ENCODE measurements at regions not wholly inside any gene's neighbourhood (a gene's known extent, or its start where the extent isn't known, plus 50 kb on each side); places are given as distances from the start of the nearest gene placed in this dataset.
"Not testable (repeated sequence)": the region's sequence is repeated elsewhere in the genome, so short reads cannot be mapped to it uniquely, and the experiment has no call there.

- TF ChIP-seq ZC3H10 (CRISPR knock-in tag; IDR thresholded peaks at IDR 0.05): no peak
- TF ChIP-seq TOX (CRISPR knock-in tag; IDR thresholded peaks at IDR 0.05; ENCODE audit: borderline replicate concordance): no peak
- TF ChIP-seq ZNF8 (CRISPR knock-in tag; IDR thresholded peaks at IDR 0.05): no peak
- ATAC-seq: no peak
Measured at GRCh38 chr14:43408472-43408871, 1098.6 kb downstream of the FSCB start.

GRCh38 chr14:43407706-43408105, 1099.4 kb downstream of the FSCB start:
- TF ChIP-seq TCF4 (CRISPR knock-in tag; IDR thresholded peaks at IDR 0.05; ENCODE audit: borderline replicate concordance) (no peak), TOX (CRISPR knock-in tag; IDR thresholded peaks at IDR 0.05; ENCODE audit: borderline replicate concordance) (no peak), CSDC2 (CRISPR knock-in tag; IDR thresholded peaks at IDR 0.05) (no peak), ARNTL (CRISPR knock-in tag; IDR thresholded peaks at IDR 0.05; ENCODE audit: borderline replicate concordance, low read depth) (no peak), RARB (CRISPR knock-in tag; IDR thresholded peaks at IDR 0.05) (no peak), OSR1 (CRISPR knock-in tag; IDR thresholded peaks at IDR 0.05) (no peak), ZC3H10 (CRISPR knock-in tag; IDR thresholded peaks at IDR 0.05) (no peak)
- ATAC-seq: no peak

- no peak for TF ChIP-seq ARNTL (CRISPR knock-in tag; IDR thresholded peaks at IDR 0.05; ENCODE audit: borderline replicate concordance, low read depth)
- no peak for TF ChIP-seq ESRRG (CRISPR knock-in tag; IDR thresholded peaks at IDR 0.05)
- TF ChIP-seq OSR1 (CRISPR knock-in tag; IDR thresholded peaks at IDR 0.05): no peak
- TF ChIP-seq TOX (CRISPR knock-in tag; IDR thresholded peaks at IDR 0.05; ENCODE audit: borderline replicate concordance): no peak
- TF ChIP-seq GLIS3 (CRISPR knock-in tag; IDR thresholded peaks at IDR 0.05): no peak
- no peak for TF ChIP-seq ZNF70 (CRISPR knock-in tag; IDR thresholded peaks at IDR 0.05)
- TF ChIP-seq, protein P1, sequence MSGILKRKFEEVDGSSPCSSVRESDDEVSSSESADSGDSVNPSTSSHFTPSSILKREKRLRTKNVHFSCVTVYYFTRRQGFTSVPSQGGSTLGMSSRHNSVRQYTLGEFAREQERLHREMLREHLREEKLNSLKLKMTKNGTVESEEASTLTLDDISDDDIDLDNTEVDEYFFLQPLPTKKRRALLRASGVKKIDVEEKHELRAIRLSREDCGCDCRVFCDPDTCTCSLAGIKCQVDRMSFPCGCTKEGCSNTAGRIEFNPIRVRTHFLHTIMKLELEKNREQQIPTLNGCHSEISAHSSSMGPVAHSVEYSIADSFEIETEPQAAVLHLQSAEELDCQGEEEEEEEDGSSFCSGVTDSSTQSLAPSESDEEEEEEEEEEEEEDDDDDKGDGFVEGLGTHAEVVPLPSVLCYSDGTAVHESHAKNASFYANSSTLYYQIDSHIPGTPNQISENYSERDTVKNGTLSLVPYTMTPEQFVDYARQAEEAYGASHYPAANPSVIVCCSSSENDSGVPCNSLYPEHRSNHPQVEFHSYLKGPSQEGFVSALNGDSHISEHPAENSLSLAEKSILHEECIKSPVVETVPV (CRISPR knock-in tag; IDR thresholded peaks at IDR 0.05): no peak
- no peak for TF ChIP-seq PATZ1 (CRISPR knock-in tag; IDR thresholded peaks at IDR 0.05; ENCODE audit: borderline replicate concordance)
- TF ChIP-seq, protein P2, sequence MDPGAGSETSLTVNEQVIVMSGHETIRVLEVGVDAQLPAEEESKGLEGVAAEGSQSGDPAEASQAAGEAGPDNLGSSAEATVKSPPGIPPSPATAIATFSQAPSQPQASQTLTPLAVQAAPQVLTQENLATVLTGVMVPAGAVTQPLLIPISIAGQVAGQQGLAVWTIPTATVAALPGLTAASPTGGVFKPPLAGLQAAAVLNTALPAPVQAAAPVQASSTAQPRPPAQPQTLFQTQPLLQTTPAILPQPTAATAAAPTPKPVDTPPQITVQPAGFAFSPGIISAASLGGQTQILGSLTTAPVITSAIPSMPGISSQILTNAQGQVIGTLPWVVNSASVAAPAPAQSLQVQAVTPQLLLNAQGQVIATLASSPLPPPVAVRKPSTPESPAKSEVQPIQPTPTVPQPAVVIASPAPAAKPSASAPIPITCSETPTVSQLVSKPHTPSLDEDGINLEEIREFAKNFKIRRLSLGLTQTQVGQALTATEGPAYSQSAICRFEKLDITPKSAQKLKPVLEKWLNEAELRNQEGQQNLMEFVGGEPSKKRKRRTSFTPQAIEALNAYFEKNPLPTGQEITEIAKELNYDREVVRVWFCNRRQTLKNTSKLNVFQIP (CRISPR knock-in tag; IDR thresholded peaks at IDR 0.05; ENCODE audit: borderline replicate concordance, low read depth): no peak
- TF ChIP-seq TSHZ2 (CRISPR knock-in tag; IDR thresholded peaks at IDR 0.05): no peak
- TF ChIP-seq ZNF8 (CRISPR knock-in tag; IDR thresholded peaks at IDR 0.05): no peak
- no peak for TF ChIP-seq ISL1 (CRISPR knock-in tag; IDR thresholded peaks at IDR 0.05)
- TF ChIP-seq SNAI2 (CRISPR knock-in tag; IDR thresholded peaks at IDR 0.05): no peak
- TF ChIP-seq, protein P3, sequence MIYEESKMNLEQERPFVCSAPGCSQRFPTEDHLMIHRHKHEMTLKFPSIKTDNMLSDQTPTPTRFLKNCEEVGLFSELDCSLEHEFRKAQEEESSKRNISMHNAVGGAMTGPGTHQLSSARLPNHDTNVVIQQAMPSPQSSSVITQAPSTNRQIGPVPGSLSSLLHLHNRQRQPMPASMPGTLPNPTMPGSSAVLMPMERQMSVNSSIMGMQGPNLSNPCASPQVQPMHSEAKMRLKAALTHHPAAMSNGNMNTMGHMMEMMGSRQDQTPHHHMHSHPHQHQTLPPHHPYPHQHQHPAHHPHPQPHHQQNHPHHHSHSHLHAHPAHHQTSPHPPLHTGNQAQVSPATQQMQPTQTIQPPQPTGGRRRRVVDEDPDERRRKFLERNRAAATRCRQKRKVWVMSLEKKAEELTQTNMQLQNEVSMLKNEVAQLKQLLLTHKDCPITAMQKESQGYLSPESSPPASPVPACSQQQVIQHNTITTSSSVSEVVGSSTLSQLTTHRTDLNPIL (CRISPR knock-in tag; IDR thresholded peaks at IDR 0.05; ENCODE audit: low read depth): no peak
- no peak for ATAC-seq
Measured at GRCh38 chr14:43406931-43407330, 1100.2 kb downstream of the FSCB start.

DNA sequence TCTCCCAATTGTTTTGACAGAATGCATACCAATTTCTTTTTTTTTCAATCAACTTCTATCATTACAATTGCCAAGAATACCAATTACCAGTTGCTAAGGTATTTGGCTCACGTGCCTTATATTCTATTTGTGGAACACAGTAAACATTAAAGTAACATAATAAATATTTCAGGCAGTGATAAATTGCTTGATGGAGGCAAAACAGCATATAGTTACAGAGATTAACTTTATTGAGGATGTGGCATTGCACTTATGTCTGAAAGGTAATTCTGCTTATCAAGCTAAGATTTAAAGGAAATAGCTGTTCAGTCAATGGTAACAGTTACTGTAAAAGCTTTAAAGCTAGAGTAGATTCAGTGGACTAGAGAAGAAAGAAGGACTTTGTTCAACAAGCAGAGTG, 1107.8 kb downstream of the FSCB start:
- no peak for ATAC-seq

GRCh38 chr14:43370565-43370896, 1136.6 kb downstream of the FSCB start:
- not testable (repeated sequence) for ATAC-seq

More for the DNA sequence above, 1107.8 kb downstream of the FSCB start:
- TF ChIP-seq BACH2 (CRISPR knock-in tag; IDR thresholded peaks at IDR 0.05; ENCODE audit: borderline replicate concordance) (no peak), ZC3H10 (CRISPR knock-in tag; IDR thresholded peaks at IDR 0.05) (no peak), ARNTL (CRISPR knock-in tag; IDR thresholded peaks at IDR 0.05; ENCODE audit: borderline replicate concordance, low read depth) (no peak), ZFP3 (CRISPR knock-in tag; IDR thresholded peaks at IDR 0.05) (no peak), PPARA (CRISPR knock-in tag; IDR thresholded peaks at IDR 0.05; ENCODE audit: borderline replicate concordance) (no peak), RARB (CRISPR knock-in tag; IDR thresholded peaks at IDR 0.05) (no peak), OSR1 (CRISPR knock-in tag; IDR thresholded peaks at IDR 0.05) (no peak), TOX (CRISPR knock-in tag; IDR thresholded peaks at IDR 0.05; ENCODE audit: borderline replicate concordance) (no peak), ZNF8 (CRISPR knock-in tag; IDR thresholded peaks at IDR 0.05) (no peak), ESRRG (CRISPR knock-in tag; IDR thresholded peaks at IDR 0.05) (no peak), ZFP30 (CRISPR knock-in tag; IDR thresholded peaks at IDR 0.05) (no peak), PATZ1 (CRISPR knock-in tag; IDR thresholded peaks at IDR 0.05; ENCODE audit: borderline replicate concordance) (no peak)
